Inflammatory macrophage treated with lipopolysaccharide for 1 hour (primary cell): ENCODE measurements at regions not wholly inside any gene's neighbourhood (a gene's known extent, or its start where the extent isn't known, plus 50 kb on each side); places are given as distances from the start of the nearest gene placed in this dataset.

Experiments
- DNase-seq, 2 donors: peaks; one replicate each; pipeline ENCODE4 v3.0.0-alpha.2; 2020 to 2022

- no peak for DNase-seq
Measured at GRCh38 chr1:17933971-17934370, 173.6 kb upstream of the IGSF21 start.

GRCh38 chr1:17935230-17935629 is 172.4 kb upstream of the IGSF21 start:
- no peak for DNase-seq

- DNase-seq = no peak
Measured at GRCh38 chr1:17941431-17942189, 166.0 kb upstream of the IGSF21 start.

GRCh38 chr1:17943506-17943905 is 164.1 kb upstream of the IGSF21 start:
- no peak for DNase-seq

GRCh38 chr1:17944646-17945045 is 163.0 kb upstream of the IGSF21 start:
- no peak for DNase-seq

GRCh38 chr1:17946434-17946833 is 161.2 kb upstream of the IGSF21 start:
- no peak for DNase-seq

GRCh38 chr1:17948594-17948993 is 159.0 kb upstream of the IGSF21 start:
- DNase-seq = no peak

- no peak for DNase-seq
Measured at GRCh38 chr1:17949511-17949910, 158.1 kb upstream of the IGSF21 start.

GRCh38 chr1:17950728-17951127 is 156.9 kb upstream of the IGSF21 start:
- DNase-seq = no peak

GRCh38 chr1:17952506-17952905 is 155.1 kb upstream of the IGSF21 start:
- DNase-seq = no peak

GRCh38 chr1:17953921-17954320 is 153.7 kb upstream of the IGSF21 start:
- DNase-seq = no peak

GRCh38 chr1:17955302-17956285 is 152.0 kb upstream of the IGSF21 start:
- DNase-seq = no peak

- DNase-seq = no peak
Measured at GRCh38 chr1:17957588-17958267, 149.9 kb upstream of the IGSF21 start.

GRCh38 chr1:17958704-17959103 is 148.9 kb upstream of the IGSF21 start:
- peak in 1 of 2 donors; percentile 3 for DNase-seq

GRCh38 chr1:17963513-17963912 is 144.1 kb upstream of the IGSF21 start:
- DNase-seq = no peak

- no peak for DNase-seq
Measured at GRCh38 chr1:17965515-17966100, 142.0 kb upstream of the IGSF21 start.

GRCh38 chr1:17966341-17966740 is 141.3 kb upstream of the IGSF21 start:
- DNase-seq = no peak

- DNase-seq = no peak
Measured at GRCh38 chr1:17967623-17968255, 139.9 kb upstream of the IGSF21 start.

- no peak for DNase-seq
Measured at GRCh38 chr1:17970757-17971156, 136.8 kb upstream of the IGSF21 start.

- DNase-seq = no peak
Measured at GRCh38 chr1:17973694-17974093, 133.9 kb upstream of the IGSF21 start.

GRCh38 chr1:17976854-17977253 is 130.7 kb upstream of the IGSF21 start:
- DNase-seq = no peak

GRCh38 chr1:17978016-17978415 is 129.6 kb upstream of the IGSF21 start:
- DNase-seq = no peak
